A673 (cell line): ENCODE measurements at regions not wholly inside any gene's neighbourhood (a gene's known extent, or its start where the extent isn't known, plus 50 kb on each side); places are given as distances from the start of the nearest gene placed in this dataset.

Source experiments
- BruUV-seq: library from RNA; stranded (reverse); fragments of 400-500 nt; replicated peaks from 2 replicates; lab custom pipeline; 2021; lab: Mats Ljungman, UMichigan
- CTCF ChIA-PET: fragments of 300-600 bp; sonication (Branson Sonifier 250); formaldehyde crosslinking; loops from one replicate; lab custom pipeline; 2022; ENCODE audit warnings: antibody characterized with exemption; lab: Charles Lee
- POLR2A ChIA-PET: fragments of 300-600 bp; sonication (Branson Sonifier 250); formaldehyde crosslinking; loops from one replicate; lab custom pipeline; 2022; ENCODE audit warnings: antibody characterized with exemption; ENCODE audit not compliant: low non-redundant PET; lab: Charles Lee
- DNase-seq: peaks from one replicate; pipeline ENCODE4 v3.0.0-alpha.2; 2015; ENCODE audit warnings: low spot score
- H3K27ac ChIP-seq: fragments of 200-600 bp; sonication (generic); 2 replicates; pipeline ENCODE4 v1.5.1; 2016; ENCODE audit warnings: mixed run types, low read depth, mild to moderate bottlenecking, mixed read lengths, antibody characterized with exemption, low read length; ENCODE audit not compliant: poor library complexity, severe bottlenecking
- H3K27me3 ChIP-seq: fragments of 200-600 bp; sonication (generic); replicated peaks from 2 replicates; pipeline ENCODE4 v1.6.1; 2017; ENCODE audit warnings: mixed run types, low read depth, mild to moderate bottlenecking, mixed read lengths, antibody characterized with exemption, low read length; ENCODE audit not compliant: insufficient read depth, poor library complexity
- H3K36me3 ChIP-seq: fragments of 200-600 bp; sonication (generic); 2 replicates; pipeline ENCODE4 v1.6.1; 2016; ENCODE audit warnings: mixed run types, mild to moderate bottlenecking, mixed read lengths, antibody characterized with exemption, low read length; ENCODE audit not compliant: insufficient read depth, poor library complexity, severe bottlenecking
- H3K4me1 ChIP-seq: fragments of 200-600 bp; sonication (generic); 2 replicates; pipeline ENCODE4 v1.6.1; 2017; ENCODE audit warnings: mixed run types, mild to moderate bottlenecking, mixed read lengths, antibody characterized with exemption, low read length; ENCODE audit not compliant: insufficient read depth, poor library complexity, severe bottlenecking
- H3K4me3 ChIP-seq: fragments of 200-600 bp; sonication (generic); 2 replicates; pipeline ENCODE4 v1.5.1; 2016; ENCODE audit warnings: low read depth, mixed run types, mild to moderate bottlenecking, mixed read lengths, low read length; ENCODE audit not compliant: poor library complexity, severe bottlenecking
- H3K9me3 ChIP-seq: fragments of 200-600 bp; sonication (generic); 2 replicates; pipeline ENCODE4 v1.6.1; 2016; ENCODE audit warnings: mixed run types, low read depth, mild to moderate bottlenecking, mixed read lengths, antibody characterized with exemption, low read length; ENCODE audit not compliant: poor library complexity, severe bottlenecking
- EZH2 ChIP-seq: fragments of 200-600 bp; sonication (generic); IDR thresholded peaks from 2 replicates; pipeline ENCODE4 v1.6.1; 2017; ENCODE audit warnings: borderline replicate concordance, low read depth, mild to moderate bottlenecking, mixed read lengths, antibody characterized with exemption, low read length; ENCODE audit not compliant: poor library complexity, severe bottlenecking
- intact Hi-C: fragments of 100-400 bp; cut with micrococcal nuclease; formaldehyde crosslinking; loops from one replicate; pipeline ENCODE4 v1.10.0; 2022; ENCODE audit not compliant: unreplicated experiment
- TF ChIP-seq, protein P1 (sequence below): fragments of 300-800, 200-600 bp; sonication (generic); conservative IDR thresholded peaks from 2 replicates; pipeline ENCODE4 v1.5.1; 2017; ENCODE audit warnings: low read depth, mild to moderate bottlenecking, antibody characterized with exemption, low read length, moderate library complexity, mixed read lengths

DNA sequence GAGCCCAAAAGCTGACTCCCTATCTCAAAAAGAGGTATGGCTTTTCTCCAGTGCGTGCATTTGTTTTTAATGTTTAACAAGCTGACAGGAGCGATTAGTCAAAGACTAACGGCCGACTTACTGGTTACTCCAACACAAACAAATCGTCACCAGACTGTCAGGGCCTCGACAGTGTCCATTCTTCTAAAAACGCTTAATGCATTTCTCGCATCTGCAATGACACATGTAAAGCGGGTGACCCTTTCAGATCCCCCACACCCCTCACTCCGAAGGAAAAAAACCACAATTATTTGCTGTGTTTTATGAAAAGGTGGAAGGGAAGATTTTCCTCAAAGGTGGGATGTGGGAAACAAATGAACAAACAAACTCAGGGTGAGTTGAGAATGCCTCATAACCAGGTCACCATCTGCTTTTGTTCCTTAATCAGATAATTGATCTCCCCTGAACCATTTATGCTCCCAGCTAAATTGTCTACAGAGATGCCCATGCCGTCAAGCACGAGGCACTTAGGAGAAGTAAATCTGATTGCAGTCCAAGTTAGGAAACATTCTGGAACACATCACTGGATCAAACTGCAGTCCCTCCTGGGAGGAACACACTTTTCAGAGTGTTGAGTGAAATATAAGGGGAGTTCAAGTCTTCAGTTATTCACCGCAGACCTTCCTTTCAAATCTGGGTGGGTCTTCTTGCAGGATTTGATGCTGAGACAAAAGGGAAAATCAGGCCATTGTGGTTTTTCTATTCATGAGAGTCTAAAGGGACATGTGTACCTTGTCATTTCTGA lies 340.8 kb downstream of the CMPK2 start:
- Histone ChIP-seq H3K4me1 (no peaks in the 10 kb centered on the region), H3K4me3 (no peak overlapping the region), H3K9me3 (no peaks in the 10 kb centered on the region), H3K27ac (no peak overlapping the region), H3K36me3 (no peaks in the 10 kb centered on the region), H3K27me3 (no peaks in the 10 kb centered on the region)
- ChIA-PET POLR2A (no interaction called here), CTCF (no interaction called here)
- intact Hi-C loops, result loop anchor here (10.0 kb wide), 1 partner anchor 170 kb away; no protein-coding TSS in a partner anchor
- DNase-seq, result no peak
- TF ChIP-seq, protein P1, sequence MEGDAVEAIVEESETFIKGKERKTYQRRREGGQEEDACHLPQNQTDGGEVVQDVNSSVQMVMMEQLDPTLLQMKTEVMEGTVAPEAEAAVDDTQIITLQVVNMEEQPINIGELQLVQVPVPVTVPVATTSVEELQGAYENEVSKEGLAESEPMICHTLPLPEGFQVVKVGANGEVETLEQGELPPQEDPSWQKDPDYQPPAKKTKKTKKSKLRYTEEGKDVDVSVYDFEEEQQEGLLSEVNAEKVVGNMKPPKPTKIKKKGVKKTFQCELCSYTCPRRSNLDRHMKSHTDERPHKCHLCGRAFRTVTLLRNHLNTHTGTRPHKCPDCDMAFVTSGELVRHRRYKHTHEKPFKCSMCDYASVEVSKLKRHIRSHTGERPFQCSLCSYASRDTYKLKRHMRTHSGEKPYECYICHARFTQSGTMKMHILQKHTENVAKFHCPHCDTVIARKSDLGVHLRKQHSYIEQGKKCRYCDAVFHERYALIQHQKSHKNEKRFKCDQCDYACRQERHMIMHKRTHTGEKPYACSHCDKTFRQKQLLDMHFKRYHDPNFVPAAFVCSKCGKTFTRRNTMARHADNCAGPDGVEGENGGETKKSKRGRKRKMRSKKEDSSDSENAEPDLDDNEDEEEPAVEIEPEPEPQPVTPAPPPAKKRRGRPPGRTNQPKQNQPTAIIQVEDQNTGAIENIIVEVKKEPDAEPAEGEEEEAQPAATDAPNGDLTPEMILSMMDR, result no peak
- no peak for TF ChIP-seq EZH2
- BruUV-seq, result no TSS peak

DNA sequence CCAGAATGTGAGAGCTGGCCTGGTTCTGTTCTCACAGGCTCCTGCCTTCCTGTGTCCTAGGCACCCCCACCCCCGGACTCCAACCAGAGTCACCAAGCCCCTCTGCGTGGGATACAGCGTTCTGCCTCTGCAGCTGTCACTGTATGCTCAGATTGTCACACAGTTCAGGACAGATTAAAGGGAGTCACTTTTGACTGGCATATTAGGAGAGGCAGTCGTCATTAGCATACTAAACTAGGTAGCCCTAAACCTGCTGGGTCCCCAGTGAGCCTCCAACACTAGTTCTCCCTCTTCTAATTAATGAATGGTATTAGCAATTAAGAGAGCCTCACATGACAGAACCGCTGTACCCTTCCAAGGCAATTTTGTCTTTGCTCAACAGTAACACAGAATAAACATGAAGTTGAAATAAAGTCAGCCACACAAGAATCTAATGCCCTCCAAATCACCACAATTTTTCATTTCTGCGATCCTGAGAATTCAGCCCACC lies 340.2 kb downstream of the CMPK2 start:
- CTCF ChIA-PET, result no interaction called here
- no peak overlapping the region for H3K27ac ChIP-seq
- no TSS peak for BruUV-seq
- H3K9me3 ChIP-seq, result no peaks in the 10 kb centered on the region
- intact Hi-C loops, result loop anchor here (10.0 kb wide), 1 partner anchor 171 kb away; no protein-coding TSS in a partner anchor
- no peaks in the 10 kb centered on the region for H3K4me1 ChIP-seq
- POLR2A ChIA-PET, result no interaction called here
- no peaks in the 10 kb centered on the region for H3K27me3 ChIP-seq
- H3K36me3 ChIP-seq, result no peaks in the 10 kb centered on the region
- no peak overlapping the region for H3K4me3 ChIP-seq
- no peak for DNase-seq
- TF ChIP-seq EZH2, result no peak
- TF ChIP-seq, protein P1, result no peak

DNA sequence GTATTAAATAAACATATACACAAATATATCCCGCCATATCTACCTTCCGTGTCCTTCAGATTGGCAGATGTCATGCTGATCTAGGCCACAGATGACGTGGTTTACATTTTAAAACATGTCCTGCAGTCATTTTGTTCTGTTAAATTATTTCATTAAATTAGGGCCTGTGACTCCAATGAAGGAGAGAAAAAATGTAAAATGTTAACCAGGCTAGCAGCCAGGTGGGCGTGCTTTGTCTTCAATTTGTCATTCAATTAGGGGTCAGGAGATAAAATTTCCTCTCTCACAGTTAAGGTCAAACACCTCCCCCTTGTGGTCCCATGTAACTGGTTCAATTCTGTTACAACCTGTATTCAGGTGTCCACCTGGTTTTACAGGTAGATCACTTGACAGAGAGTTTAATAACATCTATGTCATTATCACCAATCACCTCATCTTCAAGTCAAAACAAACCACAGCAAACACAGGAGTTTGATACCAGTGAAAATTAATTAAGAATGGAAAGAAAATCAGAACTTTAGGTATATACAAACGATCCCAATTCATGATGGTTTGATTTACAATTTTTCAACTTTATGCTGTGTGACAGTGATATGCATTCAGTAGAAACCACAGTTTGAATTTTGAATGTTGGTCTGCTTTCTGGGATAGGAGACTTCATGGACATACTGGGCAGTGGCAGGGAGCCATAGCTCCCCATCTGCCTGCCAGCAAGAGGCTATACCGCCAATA lies 339.4 kb downstream of the CMPK2 start:
- H3K27ac ChIP-seq, result no peak overlapping the region
- no TSS peak for BruUV-seq
- POLR2A ChIA-PET, result no interaction called here
- TF ChIP-seq, protein P1, result peak; percentile 45; the same call in 1 of the 2 replicates
- no peak for TF ChIP-seq EZH2
- H3K36me3 ChIP-seq, result no peaks in the 10 kb centered on the region
- H3K4me1 ChIP-seq, result no peaks in the 10 kb centered on the region
- DNase-seq, result peak; percentile 12
- no peak overlapping the region for H3K4me3 ChIP-seq
- no peaks in the 10 kb centered on the region for H3K27me3 ChIP-seq
- no peaks in the 10 kb centered on the region for H3K9me3 ChIP-seq
- intact Hi-C loops, result loop anchor here (10.0 kb wide), 1 partner anchor 171 kb away; no protein-coding TSS in a partner anchor
- CTCF ChIA-PET, result no interaction called here
